IMR-90 (cell line): ENCODE measurements at regions not wholly inside any gene's neighbourhood (a gene's known extent, or its start where the extent isn't known, plus 50 kb on each side); places are given as distances from the start of the nearest gene placed in this dataset.

Source experiments
- ATAC-seq: fragments of 200-7000 bp; cut with Tn5 transposase; 2 replicates; pipeline ENCODE4 v1.9.1; 2020; ENCODE audit warnings: low read depth, mild to moderate bottlenecking, moderate library complexity
- BruUV-seq: library from RNA; stranded (reverse); fragments of 400-500 nt; replicated peaks from 2 replicates; lab custom pipeline; 2021; lab: Mats Ljungman, UMichigan
- CTCF ChIA-PET: fragments of 300-600 bp; formaldehyde crosslinking; extraction: SDS; loops from one replicate; lab custom pipeline; 2021; ENCODE audit warnings: antibody characterized with exemption; lab: Yijun Ruan, JAX
- POLR2A ChIA-PET: fragments of 300-600 bp; sonication (Branson Sonifier 250); formaldehyde crosslinking; loops from one replicate; lab custom pipeline; 2022; ENCODE audit warnings: antibody characterized with exemption; ENCODE audit not compliant: unreplicated experiment; lab: Charles Lee
- DNase-seq: peaks from one replicate; pipeline ENCODE4 v3.0.0; 2013
- H2AFZ ChIP-seq: replicated peaks from 2 replicates; pipeline ENCODE3; 2013; ENCODE audit warnings: low read length, mild to moderate bottlenecking; ENCODE audit not compliant: poor library complexity
- H2AK5ac ChIP-seq: 2 replicates; pipeline ENCODE4 v1.6.1; 2013; ENCODE audit warnings: low read depth, low read length, inconsistent platforms
- H2AK9ac ChIP-seq: replicated peaks from 2 replicates; pipeline ENCODE3; 2013; ENCODE audit warnings: mild to moderate bottlenecking, low read depth, low read length, moderate library complexity; ENCODE audit not compliant: poor library complexity
- H2BK120ac ChIP-seq: 2 replicates; pipeline ENCODE4 v1.6.1; 2013; ENCODE audit warnings: low read depth, low read length, inconsistent platforms
- H2BK15ac ChIP-seq: 3 replicates; pipeline ENCODE4 v1.6.1; 2013; ENCODE audit warnings: low read depth, low read length, inconsistent platforms
- H2BK20ac ChIP-seq: 2 replicates; pipeline ENCODE4 v1.6.1; 2013; ENCODE audit warnings: low read depth, mild to moderate bottlenecking, inconsistent platforms, low read length, moderate library complexity
- H2BK5ac ChIP-seq: 2 replicates; pipeline ENCODE4 v1.6.1; 2013; ENCODE audit warnings: mild to moderate bottlenecking, low read depth, low read length, inconsistent platforms; ENCODE audit not compliant: poor library complexity, severe bottlenecking
- H3K14ac ChIP-seq: replicated peaks from 2 replicates; pipeline ENCODE4 v1.6.1; 2013; ENCODE audit warnings: low read depth, low read length, inconsistent platforms
- H3K18ac ChIP-seq: 2 replicates; pipeline ENCODE4 v1.6.1; 2013; ENCODE audit warnings: low read depth, low read length, control low read depth
- H3K23ac ChIP-seq: 2 replicates; pipeline ENCODE4 v1.6.1; 2013; ENCODE audit warnings: low read depth, low read length, inconsistent platforms
- H3K27ac ChIP-seq: 2 replicates; pipeline ENCODE4 v1.5.1; 2013; ENCODE audit warnings: mild to moderate bottlenecking, control low read depth, low read length; ENCODE audit not compliant: insufficient read depth
- H3K27me3 ChIP-seq: 2 replicates; pipeline ENCODE4 v1.6.1; 2013; ENCODE audit warnings: low read length; ENCODE audit not compliant: control insufficient read depth, insufficient read depth
- H3K36me3 ChIP-seq: 2 replicates; pipeline ENCODE4 v1.6.1; 2013; ENCODE audit warnings: low read length, mixed read lengths; ENCODE audit not compliant: control insufficient read depth, insufficient read depth
- H3K4ac ChIP-seq: 2 replicates; pipeline ENCODE4 v1.6.1; 2013; ENCODE audit warnings: low read depth, low read length, inconsistent platforms
- H3K4me1 ChIP-seq: 2 replicates; pipeline ENCODE4 v1.6.1; 2013; ENCODE audit warnings: low read length, mixed read lengths; ENCODE audit not compliant: control insufficient read depth, insufficient read depth
- H3K4me2 ChIP-seq: 2 replicates; pipeline ENCODE4 v1.6.1; 2013; ENCODE audit warnings: low read depth, mild to moderate bottlenecking, control low read depth, low read length, moderate library complexity
- H3K4me3 ChIP-seq: 2 replicates; pipeline ENCODE4 v1.5.1; 2013; ENCODE audit warnings: low read depth, mild to moderate bottlenecking, control low read depth, low read length, moderate library complexity; ENCODE audit not compliant: insufficient read depth
- H3K56ac ChIP-seq: 2 replicates; pipeline ENCODE4 v1.6.1; 2013; ENCODE audit warnings: low read length, inconsistent platforms; ENCODE audit not compliant: insufficient read depth; ENCODE audit errors: extremely low read depth
- H3K79me1 ChIP-seq, 2 experiments: 2 replicates each; pipeline ENCODE4 v1.6.1; 2013; ENCODE audit warnings: low read length in 2 of 2, inconsistent platforms in 1 of 2, low read depth in 1 of 2
- H3K9ac ChIP-seq: 2 replicates; pipeline ENCODE4 v1.6.1; 2013; ENCODE audit warnings: low read depth, low read length, control low read depth
- H3K9me1 ChIP-seq: 2 replicates; pipeline ENCODE4 v1.6.1; 2013; ENCODE audit warnings: low read length, inconsistent platforms; ENCODE audit not compliant: insufficient read depth
- H3K9me3 ChIP-seq: 2 replicates; pipeline ENCODE4 v1.6.1; 2013; ENCODE audit warnings: low read length; ENCODE audit not compliant: control insufficient read depth, insufficient read depth
- H4K20me1 ChIP-seq: 2 replicates; pipeline ENCODE4 v1.6.1; 2013; ENCODE audit warnings: low read length, inconsistent platforms; ENCODE audit not compliant: insufficient read depth
- H4K5ac ChIP-seq: 2 replicates; pipeline ENCODE4 v1.6.1; 2013; ENCODE audit warnings: mild to moderate bottlenecking, low read depth, low read length, control low read depth
- H4K8ac ChIP-seq, 2 experiments: 2 replicates each; pipeline ENCODE4 v1.6.1; 2013; ENCODE audit warnings: low read depth in 2 of 2, low read length in 2 of 2, control low read depth in 1 of 2, inconsistent platforms in 1 of 2
- H4K91ac ChIP-seq: 2 replicates; pipeline ENCODE4 v1.6.1; 2013; ENCODE audit warnings: low read depth, low read length, inconsistent platforms; ENCODE audit not compliant: insufficient read depth
- BHLHE40 ChIP-seq: fragments of 150-350 bp; IDR thresholded peaks from 2 replicates; pipeline ENCODE4 v1.6.1; 2016; ENCODE audit warnings: mild to moderate bottlenecking, low read depth, low read length
- CEBPB ChIP-seq: IDR thresholded peaks from 2 replicates; pipeline ENCODE4 v1.6.1; 2012; ENCODE audit warnings: low read depth, low read length, improper control_type of control experiment
- CHD1 ChIP-seq: IDR thresholded peaks from 2 replicates; pipeline ENCODE4 v1.6.1; 2012; ENCODE audit warnings: low read depth, low read length, improper control_type of control experiment
- FOS ChIP-seq: fragments of 150-350 bp; IDR thresholded peaks from 2 replicates; pipeline ENCODE4 v1.6.1; 2016; ENCODE audit warnings: low read depth, low read length
- MAFK ChIP-seq: IDR thresholded peaks from 2 replicates; pipeline ENCODE4 v1.6.1; 2012; ENCODE audit warnings: low read depth, low read length, improper control_type of control experiment
- MAZ ChIP-seq: IDR thresholded peaks from 2 replicates; pipeline ENCODE4 v1.6.1; 2012; ENCODE audit warnings: low read depth, mild to moderate bottlenecking, low read length, improper control_type of control experiment, moderate library complexity, borderline replicate concordance
- MXI1 ChIP-seq: IDR thresholded peaks from 2 replicates; pipeline ENCODE4 v1.6.1; 2012; ENCODE audit warnings: low read depth, mild to moderate bottlenecking, low read length, moderate library complexity, borderline replicate concordance
- NFE2L2 ChIP-seq: fragments of 150-350 bp; IDR thresholded peaks from 2 replicates; pipeline ENCODE4 v1.6.1; 2016; ENCODE audit warnings: low read depth, mild to moderate bottlenecking, low read length
- POLR2A ChIP-seq: IDR thresholded peaks from 2 replicates; pipeline ENCODE4 v1.6.1; 2012; ENCODE audit warnings: mild to moderate bottlenecking, low read depth, low read length
- RAD21 ChIP-seq: IDR thresholded peaks from 2 replicates; pipeline ENCODE4 v1.6.1; 2012; ENCODE audit warnings: low read length, improper control_type of control experiment
- RCOR1 ChIP-seq: IDR thresholded peaks from 2 replicates; pipeline ENCODE4 v1.6.1; 2012; ENCODE audit warnings: mild to moderate bottlenecking, low read length, improper control_type of control experiment; ENCODE audit not compliant: insufficient replicate concordance
- RFX5 ChIP-seq: IDR thresholded peaks from 2 replicates; pipeline ENCODE4 v1.8.0; 2012; ENCODE audit warnings: low read depth, mild to moderate bottlenecking, low read length, moderate library complexity
- SMC3 ChIP-seq: fragments of 150-350 bp; IDR thresholded peaks from 2 replicates; pipeline ENCODE4 v1.6.1; 2016; ENCODE audit warnings: low read depth, mild to moderate bottlenecking, antibody characterized with exemption, low read length, moderate library complexity
- WGBS, 2 experiments: methylation state at CpG; one replicate each; pipeline versions ENCODE4 v1.1.5 to v1.1.7; 2013; ENCODE audit warnings: missing lambda C conversion rate in 2 of 2; ENCODE audit not compliant: insufficient read length in 1 of 2; ENCODE audit errors: extremely low coverage in 2 of 2; 5-methylcytosine and 5-hydroxymethylcytosine counted together
- dilution Hi-C: fragments of 300-500 bp; cut with HindIII; formaldehyde crosslinking; loops from one replicate; pipeline ENCODE4 v1.14.3; 2018; ENCODE audit warnings: low sequenced_read_pairs; ENCODE audit not compliant: unreplicated experiment
- in situ Hi-C: fragments of 300-500 bp; cut with MboI; formaldehyde crosslinking; loops from 3 replicates; pipeline ENCODE4 v1.14.3; 2019; ENCODE audit warnings: low sequenced_read_pairs, inconsistent platforms, mixed read lengths
- intact Hi-C: fragments of 100-400 bp; cut with micrococcal nuclease; formaldehyde crosslinking; loops from 2 replicates; pipeline ENCODE4 v1.10.0; 2022
- TF ChIP-seq, protein P1 (sequence below): fragments of 150-350 bp; IDR thresholded peaks from 2 replicates; pipeline ENCODE4 v1.6.1; 2017; ENCODE audit warnings: mild to moderate bottlenecking, antibody characterized with exemption, low read length, low read depth
- TF ChIP-seq, protein P2 (sequence below): conservative IDR thresholded peaks from 2 replicates; pipeline ENCODE4 v1.5.1; 2012; ENCODE audit warnings: mild to moderate bottlenecking, low read depth, low read length, improper control_type of control experiment
- TF ChIP-seq, protein P3 (sequence below): fragments of 150-350 bp; IDR thresholded peaks from 2 replicates; pipeline ENCODE4 v1.6.1; 2016; ENCODE audit warnings: low read depth, mild to moderate bottlenecking, low read length, moderate library complexity, borderline replicate concordance

DNA sequence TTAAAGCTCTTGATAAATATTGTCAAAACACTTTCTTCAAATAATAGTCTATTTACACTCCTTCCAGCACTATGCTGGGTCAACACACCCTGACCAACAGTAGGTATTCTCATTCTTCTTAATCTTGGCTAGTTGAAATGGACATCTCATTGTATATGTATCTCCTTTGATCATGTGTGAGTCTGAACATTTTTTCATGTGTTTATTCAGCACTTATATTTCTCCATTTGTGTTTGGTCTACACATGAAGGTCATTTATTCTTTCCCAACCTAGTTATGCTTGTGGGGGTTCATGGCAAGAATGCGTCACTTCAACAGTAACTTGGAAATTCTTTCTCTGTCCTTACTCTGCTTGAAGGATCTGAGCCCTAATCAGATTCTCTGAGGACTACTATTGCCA is 133.1 kb upstream of the ARID2 start:
- Histone ChIP-seq H3K79me1 (no peaks in the 10 kb centered on the region), H2BK15ac (no peak overlapping the region), H2BK20ac (no peak overlapping the region), H3K4ac (no peak overlapping the region), H4K8ac (no peak overlapping the region), H3K56ac (no peak overlapping the region), H3K27ac (no peak overlapping the region), H2AFZ (no peak overlapping the region), H3K4me2 (no peak overlapping the region), H4K20me1 (no peaks in the 10 kb centered on the region), H2AK5ac (no peak overlapping the region), H3K18ac (no peak overlapping the region), H3K27me3 (peaks cover 4% of the 10 kb centered on the region), H4K5ac (no peak overlapping the region), H3K23ac (no peak overlapping the region), H2BK5ac (no peak overlapping the region), H3K14ac (no peak overlapping the region), H2BK120ac (no peak overlapping the region), H4K91ac (no peak overlapping the region), H2AK9ac (no peak overlapping the region), H3K36me3 (no peaks in the 10 kb centered on the region), H3K9ac (no peak overlapping the region), H3K4me1 (no peaks in the 10 kb centered on the region), H3K4me3 (no peak overlapping the region), H3K9me1 (no peaks in the 10 kb centered on the region; the same call in 1 of the 2 replicates), H3K9me3 (no peaks in the 10 kb centered on the region)
- ChIA-PET POLR2A (no interaction called here), CTCF (interaction anchor here (0.6 kb wide), 1 partner anchor 43 kb away, joined by 4 read pairs; no protein-coding TSS in a partner anchor)
- TF ChIP-seq CEBPB (no peak), FOS (no peak), SMC3 (no peak), RFX5 (no peak), MXI1 (no peak), RCOR1 (no peak), NFE2L2 (no peak), MAZ (no peak), RAD21 (no peak), CHD1 (no peak), POLR2A (no peak), MAFK (no peak), BHLHE40 (no peak)
- TF ChIP-seq, protein P1, sequence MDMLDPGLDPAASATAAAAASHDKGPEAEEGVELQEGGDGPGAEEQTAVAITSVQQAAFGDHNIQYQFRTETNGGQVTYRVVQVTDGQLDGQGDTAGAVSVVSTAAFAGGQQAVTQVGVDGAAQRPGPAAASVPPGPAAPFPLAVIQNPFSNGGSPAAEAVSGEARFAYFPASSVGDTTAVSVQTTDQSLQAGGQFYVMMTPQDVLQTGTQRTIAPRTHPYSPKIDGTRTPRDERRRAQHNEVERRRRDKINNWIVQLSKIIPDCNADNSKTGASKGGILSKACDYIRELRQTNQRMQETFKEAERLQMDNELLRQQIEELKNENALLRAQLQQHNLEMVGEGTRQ = no peak
- TF ChIP-seq, protein P2, sequence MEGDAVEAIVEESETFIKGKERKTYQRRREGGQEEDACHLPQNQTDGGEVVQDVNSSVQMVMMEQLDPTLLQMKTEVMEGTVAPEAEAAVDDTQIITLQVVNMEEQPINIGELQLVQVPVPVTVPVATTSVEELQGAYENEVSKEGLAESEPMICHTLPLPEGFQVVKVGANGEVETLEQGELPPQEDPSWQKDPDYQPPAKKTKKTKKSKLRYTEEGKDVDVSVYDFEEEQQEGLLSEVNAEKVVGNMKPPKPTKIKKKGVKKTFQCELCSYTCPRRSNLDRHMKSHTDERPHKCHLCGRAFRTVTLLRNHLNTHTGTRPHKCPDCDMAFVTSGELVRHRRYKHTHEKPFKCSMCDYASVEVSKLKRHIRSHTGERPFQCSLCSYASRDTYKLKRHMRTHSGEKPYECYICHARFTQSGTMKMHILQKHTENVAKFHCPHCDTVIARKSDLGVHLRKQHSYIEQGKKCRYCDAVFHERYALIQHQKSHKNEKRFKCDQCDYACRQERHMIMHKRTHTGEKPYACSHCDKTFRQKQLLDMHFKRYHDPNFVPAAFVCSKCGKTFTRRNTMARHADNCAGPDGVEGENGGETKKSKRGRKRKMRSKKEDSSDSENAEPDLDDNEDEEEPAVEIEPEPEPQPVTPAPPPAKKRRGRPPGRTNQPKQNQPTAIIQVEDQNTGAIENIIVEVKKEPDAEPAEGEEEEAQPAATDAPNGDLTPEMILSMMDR = no peak
- TF ChIP-seq, protein P3, sequence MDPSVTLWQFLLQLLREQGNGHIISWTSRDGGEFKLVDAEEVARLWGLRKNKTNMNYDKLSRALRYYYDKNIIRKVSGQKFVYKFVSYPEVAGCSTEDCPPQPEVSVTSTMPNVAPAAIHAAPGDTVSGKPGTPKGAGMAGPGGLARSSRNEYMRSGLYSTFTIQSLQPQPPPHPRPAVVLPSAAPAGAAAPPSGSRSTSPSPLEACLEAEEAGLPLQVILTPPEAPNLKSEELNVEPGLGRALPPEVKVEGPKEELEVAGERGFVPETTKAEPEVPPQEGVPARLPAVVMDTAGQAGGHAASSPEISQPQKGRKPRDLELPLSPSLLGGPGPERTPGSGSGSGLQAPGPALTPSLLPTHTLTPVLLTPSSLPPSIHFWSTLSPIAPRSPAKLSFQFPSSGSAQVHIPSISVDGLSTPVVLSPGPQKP = no peak
- no peak for DNase-seq
- no CpG with 5 or more reads among the region's 1 CpG for WGBS, 2 experiments
- no peak for ATAC-seq
- dilution Hi-C loops = no loop called here
- in situ Hi-C loops = no loop called here
- BruUV-seq = no TSS peak
- intact Hi-C loops = no loop called here
